ENCODE measurements at regions not wholly inside any gene's neighbourhood (a gene's known extent, or its start where the extent isn't known, plus 50 kb on each side); places are given as distances from the start of the nearest gene placed in this dataset.
A peak's percentile ranks its signal among the peaks of the same experiment; 100 is the strongest.
"Not testable (repeated sequence)": the region's sequence is repeated elsewhere in the genome, so short reads cannot be mapped to it uniquely, and the experiment has no call there.

GRCh38 chr7:50915621-50916020 lies 132.9 kb upstream of the GRB10 start:
- no peak for DNase-seq (ENCODE audit: low spot score)

DNA sequence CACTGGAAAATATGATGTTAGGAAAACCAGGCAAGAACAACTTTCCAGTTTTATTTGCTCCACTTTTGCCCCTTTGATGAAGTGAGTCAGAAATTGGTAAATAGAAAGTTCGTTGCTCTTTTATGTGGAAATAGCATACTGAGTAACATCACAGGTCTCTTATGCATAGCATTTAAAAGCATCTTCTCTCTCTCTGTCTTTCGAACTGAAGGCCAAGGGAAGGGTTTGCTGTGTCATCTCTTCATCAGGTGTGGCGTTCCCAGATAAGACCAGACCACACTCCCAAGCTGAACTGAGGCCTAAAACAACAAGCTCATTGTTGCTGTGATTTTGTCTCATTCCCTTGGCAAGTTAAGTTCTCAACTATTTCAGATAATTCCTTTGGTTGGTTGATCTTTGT lies 131.8 kb upstream of the GRB10 start:
- no peak for DNase-seq (ENCODE audit: low spot score)

- no peak for DNase-seq (ENCODE audit: low spot score)
Observed at GRCh38 chr7:50908628-50909290, 126.1 kb upstream of the GRB10 start.

GRCh38 chr7:50898604-50899477 lies 116.1 kb upstream of the GRB10 start:
- not testable (repeated sequence) for DNase-seq (ENCODE audit: low spot score)

GRCh38 chr7:50887061-50887460 lies 104.4 kb upstream of the GRB10 start:
- not testable (repeated sequence) for DNase-seq (ENCODE audit: low spot score)

- DNase-seq (ENCODE audit: low spot score), result peak; percentile 3
Observed at GRCh38 chr7:50872437-50872836, 89.7 kb upstream of the GRB10 start.

GRCh38 chr7:50869108-50869725 lies 86.5 kb upstream of the GRB10 start:
- no peak for DNase-seq (ENCODE audit: low spot score)

- DNase-seq (ENCODE audit: low spot score), result no peak
Observed at GRCh38 chr7:50868426-50869100, 85.9 kb upstream of the GRB10 start.

DNA sequence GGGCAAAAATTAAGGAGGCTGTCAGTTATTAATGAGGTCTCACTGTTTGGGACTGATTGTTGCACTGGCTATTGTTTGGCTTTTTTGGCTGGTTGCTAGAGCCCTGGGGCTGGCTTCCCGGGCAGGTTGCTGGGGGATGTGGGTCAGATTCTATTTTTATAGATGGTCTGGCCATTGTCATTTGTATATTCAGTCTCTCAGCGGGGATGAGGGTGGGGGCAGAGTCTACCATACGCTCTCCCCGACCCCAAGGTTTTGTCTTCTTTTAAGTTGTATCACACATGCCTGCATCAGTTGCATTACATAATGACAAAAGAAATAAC lies 84.3 kb upstream of the GRB10 start:
- DNase-seq (ENCODE audit: low spot score), result no peak

GRCh38 chr7:50866343-50867033 lies 83.8 kb upstream of the GRB10 start:
- no peak for DNase-seq (ENCODE audit: low spot score)

- DNase-seq (ENCODE audit: low spot score), result no peak
Observed at GRCh38 chr7:50865450-50865849, 82.8 kb upstream of the GRB10 start.

DNA sequence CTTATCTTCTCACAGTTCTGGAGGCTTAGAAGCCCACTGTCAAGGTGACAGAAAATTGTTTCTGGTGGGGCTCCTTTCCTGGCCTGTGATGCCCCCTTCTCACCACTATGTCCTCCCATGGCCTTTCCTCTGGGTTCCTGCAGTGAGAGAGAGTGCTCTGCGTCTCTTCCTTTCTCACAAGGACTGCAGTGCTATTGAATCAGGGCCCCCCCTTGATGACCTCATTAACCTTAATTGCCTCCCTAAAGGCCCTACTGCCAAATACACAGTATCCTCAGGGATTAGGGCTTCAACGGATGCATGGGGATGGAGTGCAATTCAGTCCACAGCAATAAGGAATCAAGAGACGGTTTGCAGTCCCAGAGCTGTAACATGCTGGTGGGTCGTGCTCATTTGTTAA lies 82.0 kb upstream of the GRB10 start:
- DNase-seq (ENCODE audit: low spot score), result no peak

DNA sequence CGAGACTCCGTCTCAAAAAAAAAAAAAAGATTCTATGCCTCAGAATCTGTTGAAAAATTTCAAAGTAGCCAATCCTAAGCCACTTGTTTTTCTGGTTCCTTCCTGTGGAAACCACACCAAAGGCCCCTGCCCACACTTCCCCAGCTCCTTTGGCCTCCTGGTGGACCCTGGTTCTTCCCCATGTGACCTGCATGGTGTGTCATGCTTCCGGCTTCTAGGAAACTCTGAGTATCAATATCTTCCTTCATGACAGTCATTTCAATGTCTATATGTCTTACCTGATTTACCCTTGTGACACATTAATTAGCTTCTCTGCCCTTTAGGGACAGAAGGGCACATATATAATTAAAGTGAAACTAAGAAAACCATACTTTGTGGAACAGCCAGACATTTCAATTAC lies 80.4 kb upstream of the GRB10 start:
- no peak for DNase-seq (ENCODE audit: low spot score)

- no peak for DNase-seq (ENCODE audit: low spot score)
Observed at GRCh38 chr7:50862302-50862701, 79.6 kb upstream of the GRB10 start.

- no peak for DNase-seq (ENCODE audit: low spot score)
Observed at GRCh38 chr7:50860598-50860997, 77.9 kb upstream of the GRB10 start.

GRCh38 chr7:50860174-50860573 lies 77.5 kb upstream of the GRB10 start:
- no peak for DNase-seq (ENCODE audit: low spot score)

GRCh38 chr7:50858528-50859245 lies 76.0 kb upstream of the GRB10 start:
- no peak for DNase-seq (ENCODE audit: low spot score)

DNA sequence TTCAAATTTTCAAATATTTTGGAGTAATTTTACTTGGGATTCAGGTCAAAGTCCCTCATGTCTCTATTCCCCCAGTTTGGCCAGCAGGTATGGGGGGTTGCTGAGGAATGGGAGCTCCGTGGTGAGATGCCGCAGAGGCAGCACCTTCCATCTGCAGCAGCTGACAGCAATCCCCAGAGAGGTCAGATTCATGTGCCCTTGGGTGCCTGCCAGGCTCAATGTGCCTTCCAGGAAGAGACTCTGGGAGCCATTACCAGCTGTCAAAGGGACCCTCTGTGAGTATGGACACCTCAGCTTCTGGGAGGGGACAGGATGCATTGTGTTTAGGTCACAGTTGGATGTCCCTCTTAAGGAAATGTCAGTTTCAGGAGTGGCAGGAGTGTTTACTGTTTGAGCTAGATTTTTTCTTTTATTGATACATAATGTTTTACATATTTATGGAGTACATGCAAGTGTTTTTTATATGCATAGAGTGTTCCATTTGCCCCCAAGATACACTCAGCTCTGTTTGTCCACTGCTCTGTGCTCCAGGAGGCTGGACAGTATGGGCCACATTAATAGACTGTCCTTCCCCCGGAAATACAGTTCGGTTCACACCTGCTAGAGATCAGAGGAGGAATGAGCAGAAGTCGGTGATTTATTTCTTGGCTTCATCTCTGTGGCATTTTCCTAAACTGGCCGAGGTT lies 75.3 kb upstream of the GRB10 start:
- peak; percentile 63 for DNase-seq (ENCODE audit: low spot score)

- no peak for DNase-seq (ENCODE audit: low spot score)
Observed at GRCh38 chr7:50856806-50857205, 74.1 kb upstream of the GRB10 start.

DNA sequence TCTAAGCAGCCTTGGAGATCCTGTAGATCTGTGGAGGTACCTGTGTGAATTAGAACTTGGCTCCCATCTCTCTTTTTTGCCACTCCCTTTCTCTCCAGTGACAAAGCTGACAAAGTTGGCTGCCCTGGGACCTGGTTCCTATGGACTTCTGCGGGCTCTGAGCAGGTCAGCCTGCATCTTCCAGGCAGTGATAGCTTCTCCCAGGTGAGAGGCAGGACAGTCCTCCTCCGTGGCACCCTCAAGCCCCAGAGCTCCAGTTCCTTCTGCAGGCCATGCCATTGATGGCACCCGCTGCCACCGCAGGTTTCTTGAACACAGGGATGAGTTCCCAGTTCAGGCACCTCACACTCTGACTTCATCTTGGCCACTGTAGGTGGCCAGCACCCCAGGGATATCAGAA lies 73.5 kb upstream of the GRB10 start:
- no peak for DNase-seq (ENCODE audit: low spot score)

- DNase-seq (ENCODE audit: low spot score), result no peak
Observed at GRCh38 chr7:50855526-50855925, 72.8 kb upstream of the GRB10 start.
